ENCODE measurements at regions not wholly inside any gene's neighbourhood (a gene's known extent, or its start where the extent isn't known, plus 50 kb on each side); places are given as distances from the start of the nearest gene placed in this dataset.
"Not testable (repeated sequence)": the region's sequence is repeated elsewhere in the genome, so short reads cannot be mapped to it uniquely, and the experiment has no call there.

DNA sequence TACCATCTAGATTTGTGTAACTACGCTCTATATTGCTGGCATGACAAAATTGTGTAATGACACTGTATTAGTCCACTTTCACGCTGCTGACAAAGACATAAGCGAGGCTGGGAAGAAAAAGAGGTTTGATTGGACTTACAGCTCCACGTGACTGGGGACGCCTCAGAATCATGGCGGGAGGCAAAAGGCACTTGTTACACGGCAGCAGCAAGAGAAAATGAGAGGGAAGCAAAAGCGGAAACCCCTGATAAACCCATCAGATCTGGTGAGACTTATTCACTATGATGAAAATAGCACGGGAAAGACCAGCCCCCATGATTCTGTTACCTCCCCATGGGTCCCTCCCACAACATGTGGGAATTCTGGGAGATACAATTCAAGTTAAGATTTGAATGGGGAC, 905.7 kb downstream of the DIPK2A start:
- no peaks in the 10 kb centered on the region for H3K4me1 Mint-ChIP-seq
- no peak for ATAC-seq (ENCODE audit: low read depth)
- TF ChIP-seq, protein P1, sequence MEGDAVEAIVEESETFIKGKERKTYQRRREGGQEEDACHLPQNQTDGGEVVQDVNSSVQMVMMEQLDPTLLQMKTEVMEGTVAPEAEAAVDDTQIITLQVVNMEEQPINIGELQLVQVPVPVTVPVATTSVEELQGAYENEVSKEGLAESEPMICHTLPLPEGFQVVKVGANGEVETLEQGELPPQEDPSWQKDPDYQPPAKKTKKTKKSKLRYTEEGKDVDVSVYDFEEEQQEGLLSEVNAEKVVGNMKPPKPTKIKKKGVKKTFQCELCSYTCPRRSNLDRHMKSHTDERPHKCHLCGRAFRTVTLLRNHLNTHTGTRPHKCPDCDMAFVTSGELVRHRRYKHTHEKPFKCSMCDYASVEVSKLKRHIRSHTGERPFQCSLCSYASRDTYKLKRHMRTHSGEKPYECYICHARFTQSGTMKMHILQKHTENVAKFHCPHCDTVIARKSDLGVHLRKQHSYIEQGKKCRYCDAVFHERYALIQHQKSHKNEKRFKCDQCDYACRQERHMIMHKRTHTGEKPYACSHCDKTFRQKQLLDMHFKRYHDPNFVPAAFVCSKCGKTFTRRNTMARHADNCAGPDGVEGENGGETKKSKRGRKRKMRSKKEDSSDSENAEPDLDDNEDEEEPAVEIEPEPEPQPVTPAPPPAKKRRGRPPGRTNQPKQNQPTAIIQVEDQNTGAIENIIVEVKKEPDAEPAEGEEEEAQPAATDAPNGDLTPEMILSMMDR (IDR thresholded peaks at IDR 0.05) = no peak
- POLR2A ChIA-PET = no interaction called here
- no peak overlapping the region for H3K4me3 Mint-ChIP-seq
- CTCF ChIA-PET = no interaction called here
- H3K9me3 Mint-ChIP-seq = no peaks in the 10 kb centered on the region
- no peak for DNase-seq
- intact Hi-C loops (cut with micrococcal nuclease) = no loop called here
- no peaks in the 10 kb centered on the region for H3K27me3 Mint-ChIP-seq
- no peak overlapping the region for H3K27ac Mint-ChIP-seq
- H3K36me3 Mint-ChIP-seq (ENCODE audit: low read depth) = no peaks in the 10 kb centered on the region

DNA sequence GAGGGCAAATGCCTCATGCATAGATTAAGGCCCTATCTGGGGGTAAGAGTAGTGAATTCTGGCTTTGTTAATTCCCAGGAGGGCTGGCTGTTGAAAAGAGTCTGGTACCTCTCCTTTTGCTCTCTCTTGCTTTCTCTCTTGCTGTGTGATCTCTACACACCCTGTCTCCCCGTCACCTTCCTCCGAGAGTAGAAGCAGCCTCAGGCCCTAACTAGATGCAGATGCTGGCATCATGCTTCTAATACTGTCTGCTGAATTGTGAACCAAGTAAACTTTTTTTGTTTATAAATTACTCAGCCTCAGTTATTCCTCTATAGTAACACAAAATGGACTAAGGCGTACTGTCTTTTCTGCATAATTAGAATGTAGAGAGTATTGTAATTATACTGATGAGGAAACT, 908.1 kb downstream of the DIPK2A start:
- ChIA-PET POLR2A (no interaction called here), CTCF (no interaction called here)
- ATAC-seq (ENCODE audit: low read depth) = no peak
- TF ChIP-seq, protein P1 (IDR thresholded peaks at IDR 0.05) = no peak
- Mint-ChIP-seq H3K27ac (no peak overlapping the region), H3K4me1 (no peaks in the 10 kb centered on the region), H3K4me3 (no peak overlapping the region), H3K27me3 (no peaks in the 10 kb centered on the region), H3K9me3 (peaks cover 2% of the 10 kb centered on the region), H3K36me3 (ENCODE audit: low read depth) (no peaks in the 10 kb centered on the region)
- intact Hi-C loops (cut with micrococcal nuclease) = no loop called here
- DNase-seq = no peak

DNA sequence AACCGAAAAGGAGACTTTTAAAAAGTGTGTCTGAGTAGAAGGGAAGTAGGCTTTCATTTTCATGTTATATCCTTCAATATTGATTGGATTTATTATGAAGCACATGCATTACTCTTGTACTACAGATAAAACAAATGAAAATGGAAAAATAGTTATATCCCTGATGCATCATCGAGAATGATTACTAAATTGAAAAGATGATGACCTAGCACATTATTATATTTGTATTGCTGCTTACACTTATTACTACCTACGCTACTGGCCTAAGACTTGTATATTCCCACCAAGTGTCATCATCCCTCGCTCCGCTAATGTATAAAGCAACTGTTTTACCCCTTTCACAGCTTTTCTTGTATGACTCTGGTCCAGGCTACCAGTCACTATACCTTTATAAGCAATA, 922.4 kb downstream of the DIPK2A start:
- TF ChIP-seq, protein P1 (IDR thresholded peaks at IDR 0.05) = no peak
- intact Hi-C loops (cut with micrococcal nuclease) = no loop called here
- ChIA-PET CTCF (no interaction called here), POLR2A (no interaction called here)
- no peaks in the 10 kb centered on the region for H3K36me3 Mint-ChIP-seq (ENCODE audit: low read depth)
- no peak for DNase-seq
- ATAC-seq (ENCODE audit: low read depth) = no peak
- no peaks in the 10 kb centered on the region for H3K4me1 Mint-ChIP-seq
- H3K27ac Mint-ChIP-seq = no peak overlapping the region
- H3K4me3 Mint-ChIP-seq = no peak overlapping the region
- no peaks in the 10 kb centered on the region for H3K9me3 Mint-ChIP-seq
- no peaks in the 10 kb centered on the region for H3K27me3 Mint-ChIP-seq

DNA sequence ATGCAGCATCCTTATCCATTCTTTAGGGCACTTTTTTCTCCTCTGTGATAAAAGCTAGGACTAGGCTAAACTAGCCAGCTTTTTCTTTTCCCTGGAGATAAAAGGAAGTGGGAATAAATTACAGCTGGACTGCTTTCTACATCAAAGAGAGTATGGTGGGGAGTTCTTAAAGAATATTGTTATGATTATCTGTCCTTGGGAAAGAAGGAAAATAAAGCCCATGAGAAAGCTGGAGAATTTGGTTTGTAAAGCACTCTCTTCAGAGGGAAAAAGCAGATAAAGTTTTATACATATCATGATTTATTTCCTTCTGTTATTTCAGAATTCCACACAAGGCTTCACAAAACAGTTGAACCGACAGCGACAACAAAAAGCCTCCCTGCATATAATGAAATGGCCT, 923.0 kb downstream of the DIPK2A start:
- intact Hi-C loops (cut with micrococcal nuclease) = no loop called here
- H3K27me3 Mint-ChIP-seq = no peaks in the 10 kb centered on the region
- DNase-seq (no peak), ATAC-seq (ENCODE audit: low read depth) (no peak)
- ChIA-PET POLR2A (no interaction called here), CTCF (no interaction called here)
- TF ChIP-seq, protein P1 (IDR thresholded peaks at IDR 0.05) = no peak
- H3K36me3 Mint-ChIP-seq (ENCODE audit: low read depth) = no peaks in the 10 kb centered on the region
- no peak overlapping the region for H3K27ac Mint-ChIP-seq
- H3K9me3 Mint-ChIP-seq = no peaks in the 10 kb centered on the region
- H3K4me1 Mint-ChIP-seq = no peaks in the 10 kb centered on the region
- H3K4me3 Mint-ChIP-seq = no peak overlapping the region

DNA sequence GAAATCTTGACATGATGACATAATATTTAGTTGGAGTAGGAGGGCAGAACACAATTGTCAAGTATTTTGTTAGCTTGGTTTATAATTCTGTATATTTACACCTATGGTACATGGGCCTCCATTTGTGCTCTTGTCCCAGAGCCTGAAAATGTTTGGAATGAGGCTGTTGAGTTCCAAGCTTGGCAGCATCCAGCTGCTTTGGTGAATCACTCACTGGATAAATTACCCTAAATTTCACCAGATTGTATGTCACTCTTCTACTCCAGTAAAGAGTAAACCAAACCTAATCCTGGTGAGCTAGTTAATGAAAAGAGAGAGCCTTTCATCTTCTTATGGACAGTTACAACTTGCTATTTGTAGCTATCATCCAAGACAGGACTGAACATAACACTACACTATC, 928.7 kb downstream of the DIPK2A start:
- Mint-ChIP-seq H3K27ac (no peak overlapping the region), H3K4me3 (no peak overlapping the region), H3K9me3 (peaks cover 9% of the 10 kb centered on the region), H3K27me3 (no peaks in the 10 kb centered on the region), H3K36me3 (ENCODE audit: low read depth) (no peaks in the 10 kb centered on the region), H3K4me1 (no peaks in the 10 kb centered on the region)
- ChIA-PET CTCF (no interaction called here), POLR2A (no interaction called here)
- DNase-seq (no peak), ATAC-seq (ENCODE audit: low read depth) (no peak)
- TF ChIP-seq, protein P1 (IDR thresholded peaks at IDR 0.05) = no peak
- intact Hi-C loops (cut with micrococcal nuclease) = no loop called here

DNA sequence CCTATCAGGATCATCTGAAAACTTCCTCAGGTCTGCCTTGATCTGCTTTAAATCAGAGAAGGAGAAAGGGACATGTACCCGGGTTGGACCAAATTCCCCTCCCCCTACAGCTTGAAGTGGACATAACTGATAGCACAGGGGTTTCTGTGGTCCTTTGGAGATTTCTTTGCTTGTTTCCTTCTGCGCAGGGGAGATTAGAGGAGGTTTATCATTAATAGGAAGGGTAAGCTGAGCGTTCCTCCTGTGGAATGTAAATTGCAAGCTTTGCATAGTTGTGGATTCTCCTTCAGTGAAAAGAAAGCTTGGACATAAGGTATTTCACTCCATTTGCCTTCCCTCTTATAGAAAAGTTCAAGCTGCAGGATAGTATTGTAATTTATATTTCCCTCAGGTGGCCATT, 936.0 kb downstream of the DIPK2A start:
- CTCF ChIA-PET; H3K36me3 Mint-ChIP-seq (ENCODE audit: low read depth); H3K27me3 Mint-ChIP-seq; intact Hi-C loops (cut with micrococcal nuclease); H3K4me3 Mint-ChIP-seq; DNase-seq; H3K27ac Mint-ChIP-seq; ATAC-seq (ENCODE audit: low read depth); H3K4me1 Mint-ChIP-seq: not testable (repeated sequence)
- H3K9me3 Mint-ChIP-seq = peaks cover 12% of the 10 kb centered on the region
- POLR2A ChIA-PET = interaction anchor here (0.7 kb wide), 1 partner anchor 50 kb away, joined by 3 read pairs; no protein-coding TSS in a partner anchor

Data from activated B cell treated with CpG ODN at 0.5 μM for 24 hours (primary cell).